GM19240 (cell line): ENCODE measurements at regions not wholly inside any gene's neighbourhood (a gene's known extent, or its start where the extent isn't known, plus 50 kb on each side); places are given as distances from the start of the nearest gene placed in this dataset.
"Not testable (repeated sequence)": the region's sequence is repeated elsewhere in the genome, so short reads cannot be mapped to it uniquely, and the experiment has no call there.

Source experiments
- DNase-seq: peaks from one replicate; pipeline ENCODE4 v3.0.0; 2011; ENCODE audit warnings: low spot score; ENCODE audit not compliant: insufficient read length

DNA sequence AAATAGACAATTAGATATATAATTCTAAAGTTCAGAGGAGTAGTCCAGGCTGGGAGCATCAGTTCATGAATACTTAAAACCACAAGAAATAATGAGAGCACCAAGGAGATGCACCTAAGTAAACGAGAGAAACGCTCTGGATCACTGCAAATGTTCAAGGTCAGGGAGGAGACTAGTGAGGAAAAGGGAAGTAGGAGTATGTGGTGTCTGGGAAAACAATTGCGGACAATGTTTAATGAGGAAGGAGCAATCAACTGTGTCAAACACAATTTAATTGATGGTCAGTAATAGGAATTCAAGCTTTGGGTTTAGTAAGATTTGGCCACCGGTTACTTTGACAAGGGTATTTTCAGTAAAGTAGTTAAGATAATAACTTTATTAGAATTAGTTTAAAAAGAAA, 652.2 kb downstream of the DACH1 start:
- DNase-seq: no peak

DNA sequence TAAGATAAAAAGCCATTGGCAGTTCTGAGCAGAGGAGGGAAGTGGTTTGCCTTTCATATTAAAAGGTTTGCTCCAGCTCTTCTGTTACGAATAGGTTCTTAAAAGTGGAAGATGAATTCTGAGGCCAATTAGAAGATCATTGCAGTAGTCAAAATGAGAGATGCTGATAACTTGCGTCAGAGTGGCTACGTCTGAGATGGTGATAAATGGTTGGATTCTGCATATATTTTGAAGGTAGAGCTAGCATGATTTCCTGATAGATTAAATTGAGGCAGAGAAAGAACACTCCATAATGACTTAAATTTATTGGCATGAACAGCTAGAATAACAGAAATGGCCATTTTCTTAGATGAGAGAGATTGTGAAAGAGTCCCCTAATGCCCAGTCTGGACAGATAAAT, 652.6 kb downstream of the DACH1 start:
- DNase-seq: no peak

DNA sequence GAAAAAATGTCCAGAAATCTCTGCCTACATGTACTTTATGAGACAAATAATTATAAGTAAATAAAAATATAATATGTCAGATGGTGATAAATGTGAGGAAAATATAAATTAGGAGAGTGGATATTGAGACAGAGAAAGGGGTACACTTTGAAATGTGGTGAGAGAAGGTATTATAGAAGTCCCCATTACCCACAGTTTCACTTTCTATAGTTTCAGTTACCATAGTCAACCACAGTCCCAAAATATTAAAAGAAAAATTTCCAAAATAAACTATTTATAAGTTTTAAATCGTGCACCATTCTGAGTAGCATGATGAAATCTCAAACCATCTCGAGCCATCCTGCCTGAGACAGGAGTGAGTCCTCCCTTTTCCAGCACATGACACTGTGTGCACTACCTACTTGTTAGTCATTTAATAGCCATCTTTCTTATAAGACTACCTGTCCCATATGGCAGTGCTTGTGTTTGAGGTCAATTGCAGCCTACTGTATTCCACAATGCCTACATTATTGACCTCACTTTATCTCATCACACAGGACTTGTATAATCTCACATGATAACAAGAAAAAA, 653.7 kb downstream of the DACH1 start:
- no peak for DNase-seq

DNA sequence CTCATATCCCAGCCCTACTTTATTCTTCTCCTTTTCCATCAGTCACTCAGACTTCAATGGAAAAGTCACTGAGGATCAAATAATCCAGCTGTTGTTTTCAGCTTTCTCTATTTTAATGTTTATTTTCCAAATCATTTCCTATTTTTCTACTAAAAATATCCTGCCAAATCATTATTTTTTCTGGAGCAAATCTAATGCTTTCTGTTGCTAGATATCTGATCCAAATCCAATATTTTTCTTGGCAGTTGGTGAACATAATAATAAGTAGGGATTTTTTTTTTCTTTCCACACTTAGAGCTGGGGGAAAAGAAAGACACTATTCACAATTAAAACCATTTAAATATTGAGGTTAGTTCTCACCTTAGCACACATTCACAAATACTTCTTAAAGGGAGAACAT, 656.1 kb downstream of the DACH1 start:
- DNase-seq: no peak

GRCh38 chr13:71209217-71209616, 657.8 kb downstream of the DACH1 start:
- no peak for DNase-seq

GRCh38 chr13:71184583-71184982, 682.4 kb downstream of the DACH1 start:
- not testable (repeated sequence) for DNase-seq

GRCh38 chr13:71183352-71183751, 683.7 kb downstream of the DACH1 start:
- DNase-seq: not testable (repeated sequence)

GRCh38 chr13:71171740-71172139, 695.3 kb downstream of the DACH1 start:
- no peak for DNase-seq

DNA sequence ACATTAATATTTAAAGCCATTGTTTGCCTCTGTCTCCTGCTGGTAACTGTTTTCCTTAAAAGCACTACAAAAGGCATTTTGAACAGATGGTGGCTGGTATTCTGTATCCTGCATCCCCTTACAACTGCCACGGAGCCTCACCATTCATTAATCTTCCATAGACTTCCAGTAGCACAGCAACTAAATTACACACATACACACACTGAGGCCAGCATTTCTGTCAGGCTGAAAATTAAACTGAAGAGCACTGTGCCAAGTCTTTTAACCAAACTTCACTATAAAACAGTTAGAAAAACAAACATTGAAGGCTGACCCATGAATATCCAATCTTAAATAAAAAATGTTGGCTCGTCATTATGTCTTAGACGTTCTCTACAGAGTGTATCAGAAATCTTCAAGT, 697.8 kb downstream of the DACH1 start:
- DNase-seq: no peak

- no peak for DNase-seq
Measured at GRCh38 chr13:71156550-71156949, 710.5 kb downstream of the DACH1 start.

DNA sequence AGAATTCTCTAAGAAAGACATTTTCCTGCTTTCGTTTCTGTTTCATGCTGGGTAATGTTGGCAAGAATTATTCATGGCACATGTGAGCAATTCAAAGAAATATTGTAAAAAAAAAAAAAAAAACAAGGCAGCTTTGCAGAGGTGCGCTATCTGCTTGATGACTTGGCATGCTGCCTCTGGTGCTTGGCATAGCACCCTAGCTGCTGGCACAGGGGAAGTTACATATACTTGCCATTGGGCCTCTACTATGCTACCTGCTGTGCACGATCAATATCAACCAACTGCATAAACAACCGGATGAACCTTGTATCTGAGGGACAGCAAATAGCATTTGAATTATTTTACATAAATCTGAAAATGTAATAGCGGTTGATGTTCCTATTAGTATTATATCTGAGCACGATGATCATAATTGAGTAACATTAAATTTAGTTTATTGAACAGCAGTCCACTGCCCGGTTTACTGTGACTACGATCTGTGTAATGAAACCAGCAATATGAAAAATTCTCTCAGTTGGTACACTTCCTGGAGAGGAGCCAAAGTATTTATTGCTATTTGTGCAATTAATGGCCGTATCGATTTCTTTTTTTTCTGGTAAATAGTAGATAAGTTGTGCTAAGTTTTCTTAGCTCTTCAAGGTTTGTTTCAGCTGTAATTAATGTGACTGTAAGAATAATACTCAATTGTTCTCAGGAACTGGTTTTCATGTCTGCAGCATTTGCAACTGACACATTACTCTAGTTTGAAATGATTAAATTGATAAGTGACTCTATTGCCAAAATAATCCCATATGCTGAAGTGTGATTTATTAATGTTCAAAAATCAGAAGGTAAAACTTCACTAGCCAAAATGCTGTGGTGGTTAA, 717.3 kb downstream of the DACH1 start:
- no peak for DNase-seq

DNA sequence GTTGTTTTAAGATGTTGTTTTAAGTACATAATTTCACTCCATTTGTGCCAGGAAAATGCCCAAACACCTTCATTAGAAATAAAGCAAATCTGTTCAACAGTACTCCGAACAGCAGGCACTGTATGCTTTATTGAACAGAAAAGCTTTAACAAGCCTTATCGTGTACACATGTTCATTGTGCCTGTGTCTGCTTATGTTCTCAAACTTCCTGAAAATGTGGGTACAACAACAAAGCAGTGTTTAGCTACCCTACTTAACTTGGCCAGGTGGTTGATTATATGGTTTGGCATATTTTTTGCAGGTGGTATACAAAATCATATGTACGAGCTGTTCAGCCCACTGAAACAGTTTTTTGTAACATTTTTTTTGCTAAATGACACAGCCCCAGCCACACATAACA, 718.0 kb downstream of the DACH1 start:
- no peak for DNase-seq

DNA sequence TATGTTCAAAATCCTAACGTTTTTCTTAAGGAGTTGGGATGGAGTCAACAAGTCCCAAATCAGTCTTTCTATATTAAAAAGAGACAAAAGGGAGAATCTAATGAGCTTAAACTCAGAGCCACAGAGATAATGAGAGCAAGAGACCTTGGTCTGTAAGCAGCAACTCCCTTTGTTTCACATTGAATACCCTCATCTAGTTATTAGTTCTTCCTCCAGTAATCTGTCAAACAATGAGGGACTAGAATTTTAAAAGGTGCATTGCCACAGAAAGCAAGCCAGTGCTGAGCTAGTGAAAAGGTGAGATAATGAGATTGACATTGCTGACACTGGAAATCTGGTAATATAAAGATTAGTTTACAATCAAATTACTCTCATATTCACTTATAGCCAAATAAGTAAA, 718.6 kb downstream of the DACH1 start:
- no peak for DNase-seq

DNA sequence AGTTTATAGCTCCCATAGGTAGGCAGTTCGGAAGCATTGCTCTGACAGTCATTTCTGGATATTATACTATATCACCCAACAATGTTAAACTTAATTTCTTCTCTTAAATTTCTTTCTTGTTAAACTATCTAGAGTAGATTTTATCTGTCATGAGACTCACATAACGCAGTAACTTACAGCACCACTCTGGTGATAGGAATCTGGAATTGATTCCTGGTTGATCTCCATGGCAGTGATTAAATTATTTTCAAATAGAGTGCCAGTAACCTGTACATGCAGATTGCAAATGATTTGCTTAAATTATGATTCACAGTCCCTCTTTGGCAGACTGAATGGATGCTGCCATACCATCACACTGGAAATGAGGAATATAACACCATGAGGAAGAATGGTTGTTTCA, 722.1 kb downstream of the DACH1 start:
- DNase-seq: no peak

DNA sequence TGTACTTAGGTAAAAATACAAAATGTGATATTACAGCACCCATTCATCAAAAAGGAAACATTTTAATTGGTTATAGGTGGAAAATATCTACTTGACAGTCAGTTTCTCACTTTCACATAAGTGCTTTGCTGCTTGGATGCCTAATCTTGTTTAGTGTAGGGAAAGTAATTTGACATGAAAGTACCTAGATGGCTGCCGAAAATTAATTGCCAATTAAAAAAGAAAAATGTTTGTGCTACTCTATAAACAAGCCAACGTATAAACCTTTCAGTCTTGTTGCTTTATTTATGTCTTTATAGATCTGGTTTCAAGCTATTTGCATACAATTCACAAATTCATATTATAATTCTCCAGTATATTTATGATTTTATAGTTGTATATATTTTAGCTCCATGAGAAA, 729.9 kb downstream of the DACH1 start:
- DNase-seq: no peak

DNA sequence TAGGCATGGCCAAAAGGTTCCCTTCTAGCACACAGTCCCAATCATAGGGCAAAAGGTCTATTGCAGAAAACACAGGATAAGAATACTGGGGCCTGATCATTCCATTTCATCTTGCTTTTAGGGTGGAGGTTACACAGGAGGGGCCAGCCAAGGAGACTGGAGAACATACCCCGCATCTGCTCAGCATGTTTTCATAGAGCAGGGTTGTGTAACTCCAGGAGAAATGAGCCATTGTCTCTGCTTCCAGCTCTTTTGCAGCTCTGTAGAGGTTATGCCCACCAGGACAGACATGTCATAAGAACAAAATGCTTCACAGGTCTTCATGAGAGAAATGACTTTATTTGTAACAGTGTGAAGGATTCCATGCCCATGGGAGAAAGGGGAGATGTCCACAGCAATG, 742.8 kb downstream of the DACH1 start:
- DNase-seq: no peak

- no peak for DNase-seq
Measured at GRCh38 chr13:71118779-71119364, 748.1 kb downstream of the DACH1 start.

GRCh38 chr13:71117920-71118319, 749.1 kb downstream of the DACH1 start:
- no peak for DNase-seq

GRCh38 chr13:71115301-71115700, 751.7 kb downstream of the DACH1 start:
- no peak for DNase-seq

DNA sequence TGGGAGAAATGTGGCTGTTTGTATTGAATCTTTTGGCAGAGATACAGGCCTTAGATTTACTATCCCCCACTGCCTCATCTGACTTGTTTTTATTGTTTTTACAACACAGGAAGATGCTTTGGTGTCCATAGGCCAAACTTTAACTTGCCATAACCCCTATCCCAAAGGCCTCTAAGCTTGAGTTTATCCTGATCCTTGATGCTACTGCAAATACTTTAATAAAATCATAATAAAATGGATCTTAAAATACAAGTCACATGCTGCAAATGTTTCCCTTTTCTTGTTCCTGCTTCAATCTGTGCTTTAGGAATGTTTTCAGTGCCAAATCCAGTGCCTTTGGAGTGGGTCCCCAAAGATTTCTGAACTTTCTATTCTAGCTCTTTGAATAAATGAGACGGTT, 770.6 kb downstream of the DACH1 start:
- DNase-seq: no peak

DNA sequence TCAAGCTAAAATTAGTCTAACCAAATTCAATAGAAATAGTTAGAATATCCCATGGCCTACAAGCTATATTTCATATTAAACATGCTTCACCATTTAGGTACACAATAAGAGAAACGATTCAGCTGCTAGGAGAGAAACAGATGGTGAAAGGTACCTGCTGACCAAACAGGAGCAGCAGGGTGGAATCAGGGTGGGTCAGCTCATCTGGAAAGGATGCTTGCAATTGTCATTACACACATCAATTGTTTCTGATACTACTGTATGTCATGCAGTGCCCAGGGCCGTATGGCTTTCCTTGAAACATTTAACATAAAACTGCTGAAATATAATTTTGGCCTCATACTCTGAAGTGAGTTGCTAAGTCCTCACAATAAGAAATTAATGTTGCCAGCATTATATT, 776.0 kb downstream of the DACH1 start:
- no peak for DNase-seq

GRCh38 chr13:71089056-71089455, 777.9 kb downstream of the DACH1 start:
- no peak for DNase-seq

- no peak for DNase-seq
Measured at GRCh38 chr13:71087432-71087831, 779.6 kb downstream of the DACH1 start.
